ENCODE measurements at regions not wholly inside any gene's neighbourhood (a gene's known extent, or its start where the extent isn't known, plus 50 kb on each side); places are given as distances from the start of the nearest gene placed in this dataset.

DNA sequence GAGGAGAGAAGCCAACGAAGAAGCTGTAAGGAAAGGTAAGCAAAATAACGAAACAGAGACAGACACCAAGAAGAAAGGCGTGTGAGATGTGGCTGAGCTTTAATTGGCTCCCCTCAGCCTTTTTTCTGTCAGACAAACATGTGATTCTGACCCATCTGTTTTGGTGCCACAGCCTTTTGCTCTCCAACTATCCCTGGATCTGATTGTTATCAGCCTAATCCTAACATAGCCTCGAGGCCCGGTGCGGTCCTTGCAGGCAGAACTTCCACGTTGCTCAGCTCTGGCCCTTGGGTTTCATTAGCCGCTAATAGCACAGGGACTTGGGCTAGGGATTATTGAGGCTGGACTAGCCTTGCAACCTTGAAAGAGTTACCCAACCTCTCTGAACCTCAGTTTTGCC, 57.9 kb upstream of the CACNA2D3 start:
- ATAC-seq, result no peak
- Histone ChIP-seq H3K4me3 (no peak overlapping the region), H3K36me3 (ENCODE audit: low read depth) (no peaks in the 10 kb centered on the region), H3K9me3 (no peaks in the 10 kb centered on the region), H3K4me1 (ENCODE audit: low read depth) (no peaks in the 10 kb centered on the region)
- intact Hi-C loops (cut with DNase I, micrococcal nuclease), result no loop called here
- TF ChIP-seq, protein P1, sequence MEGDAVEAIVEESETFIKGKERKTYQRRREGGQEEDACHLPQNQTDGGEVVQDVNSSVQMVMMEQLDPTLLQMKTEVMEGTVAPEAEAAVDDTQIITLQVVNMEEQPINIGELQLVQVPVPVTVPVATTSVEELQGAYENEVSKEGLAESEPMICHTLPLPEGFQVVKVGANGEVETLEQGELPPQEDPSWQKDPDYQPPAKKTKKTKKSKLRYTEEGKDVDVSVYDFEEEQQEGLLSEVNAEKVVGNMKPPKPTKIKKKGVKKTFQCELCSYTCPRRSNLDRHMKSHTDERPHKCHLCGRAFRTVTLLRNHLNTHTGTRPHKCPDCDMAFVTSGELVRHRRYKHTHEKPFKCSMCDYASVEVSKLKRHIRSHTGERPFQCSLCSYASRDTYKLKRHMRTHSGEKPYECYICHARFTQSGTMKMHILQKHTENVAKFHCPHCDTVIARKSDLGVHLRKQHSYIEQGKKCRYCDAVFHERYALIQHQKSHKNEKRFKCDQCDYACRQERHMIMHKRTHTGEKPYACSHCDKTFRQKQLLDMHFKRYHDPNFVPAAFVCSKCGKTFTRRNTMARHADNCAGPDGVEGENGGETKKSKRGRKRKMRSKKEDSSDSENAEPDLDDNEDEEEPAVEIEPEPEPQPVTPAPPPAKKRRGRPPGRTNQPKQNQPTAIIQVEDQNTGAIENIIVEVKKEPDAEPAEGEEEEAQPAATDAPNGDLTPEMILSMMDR (IDR thresholded peaks at IDR 0.05), result no peak
- DNase-seq, result no peak

- TF ChIP-seq, protein P1 (IDR thresholded peaks at IDR 0.05), result no peak
- DNase-seq (no peak), ATAC-seq (no peak)
- no peaks in the 10 kb centered on the region for H3K36me3 ChIP-seq (ENCODE audit: low read depth)
- H3K9me3 ChIP-seq, result no peaks in the 10 kb centered on the region
- intact Hi-C loops (cut with DNase I, micrococcal nuclease), result no loop called here
- H3K4me3 ChIP-seq, result no peak overlapping the region
- H3K4me1 ChIP-seq (ENCODE audit: low read depth), result no peaks in the 10 kb centered on the region
These were observed 59.8 kb upstream of the CACNA2D3 start for GRCh38 chr3:54062546-54062945.

DNA sequence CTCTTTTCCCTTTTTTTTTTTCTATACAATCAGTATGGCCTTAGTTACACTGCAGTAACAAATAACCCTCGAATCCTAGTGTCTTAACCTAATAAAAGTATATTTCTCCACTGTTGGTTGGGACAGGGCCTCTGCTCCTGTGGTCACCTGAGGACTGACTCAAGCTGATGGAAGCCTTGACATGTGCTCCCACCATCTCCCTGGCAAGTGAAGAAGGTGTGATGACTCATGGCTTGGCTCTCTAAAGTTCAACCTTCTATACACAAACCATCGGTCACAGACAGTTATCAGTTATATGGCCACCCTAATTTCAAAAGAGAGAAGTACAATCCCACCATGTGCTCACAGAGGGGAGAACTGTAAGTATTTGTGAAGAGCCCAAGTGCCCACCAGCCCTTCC, 65.8 kb upstream of the CACNA2D3 start:
- no peaks in the 10 kb centered on the region for H3K9me3 ChIP-seq
- intact Hi-C loops (cut with DNase I, micrococcal nuclease), result no loop called here
- DNase-seq (no peak), ATAC-seq (no peak)
- H3K4me3 ChIP-seq, result no peak overlapping the region
- H3K36me3 ChIP-seq (ENCODE audit: low read depth), result no peaks in the 10 kb centered on the region
- H3K4me1 ChIP-seq (ENCODE audit: low read depth), result no peaks in the 10 kb centered on the region
- TF ChIP-seq, protein P1 (IDR thresholded peaks at IDR 0.05), result no peak

DNA sequence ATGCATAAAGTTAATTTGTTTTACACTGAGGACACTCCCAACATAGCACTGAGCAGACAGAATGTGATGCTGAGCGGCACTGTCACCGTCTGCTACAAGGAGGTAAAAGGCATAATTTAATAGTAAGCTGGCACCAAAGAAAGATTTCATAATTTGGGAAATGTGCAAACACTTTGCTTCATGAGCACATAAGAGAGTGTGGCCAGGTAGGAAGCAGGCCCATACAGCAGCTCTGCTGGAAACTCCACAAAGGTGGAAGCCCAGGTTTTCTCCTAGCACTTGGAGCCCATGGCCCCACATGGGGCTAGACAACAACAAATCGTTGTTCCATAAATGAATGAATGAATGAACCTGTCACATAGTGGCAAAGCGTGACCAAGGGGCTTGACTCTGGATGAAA, 68.5 kb upstream of the CACNA2D3 start:
- Histone ChIP-seq H3K36me3 (ENCODE audit: low read depth) (no peaks in the 10 kb centered on the region), H3K4me3 (no peak overlapping the region), H3K4me1 (ENCODE audit: low read depth) (no peaks in the 10 kb centered on the region), H3K9me3 (no peaks in the 10 kb centered on the region)
- ATAC-seq (no peak), DNase-seq (no peak)
- TF ChIP-seq, protein P1 (IDR thresholded peaks at IDR 0.05), result no peak
- intact Hi-C loops (cut with DNase I, micrococcal nuclease), result no loop called here

GRCh38 chr3:54053211-54053610, 69.1 kb upstream of the CACNA2D3 start:
- ATAC-seq (no peak), DNase-seq (no peak)
- intact Hi-C loops (cut with DNase I, micrococcal nuclease), result no loop called here
- no peaks in the 10 kb centered on the region for H3K36me3 ChIP-seq (ENCODE audit: low read depth)
- H3K4me1 ChIP-seq (ENCODE audit: low read depth), result no peaks in the 10 kb centered on the region
- TF ChIP-seq, protein P1 (IDR thresholded peaks at IDR 0.05), result no peak
- H3K9me3 ChIP-seq, result no peaks in the 10 kb centered on the region
- H3K4me3 ChIP-seq, result no peak overlapping the region

GRCh38 chr3:54047568-54047967, 74.8 kb upstream of the CACNA2D3 start:
- no peak for ATAC-seq

More at GRCh38 chr3:54047568-54047967, 74.8 kb upstream of the CACNA2D3 start:
- Histone ChIP-seq H3K36me3 (ENCODE audit: low read depth) (no peaks in the 10 kb centered on the region), H3K4me3 (no peak overlapping the region), H3K4me1 (ENCODE audit: low read depth) (no peaks in the 10 kb centered on the region), H3K9me3 (no peaks in the 10 kb centered on the region)
- intact Hi-C loops (cut with DNase I, micrococcal nuclease), result no loop called here
- TF ChIP-seq, protein P1 (IDR thresholded peaks at IDR 0.05), result no peak
- DNase-seq, result no peak

All from mucosa of descending colon (tissue), 3 donors.